Body of pancreas (tissue), 4 donors: ENCODE measurements at regions not wholly inside any gene's neighbourhood (a gene's known extent, or its start where the extent isn't known, plus 50 kb on each side); places are given as distances from the start of the nearest gene placed in this dataset.

Experiments used
- ATAC-seq: fragments of 150-250 bp; one replicate; pipeline ENCODE4 v1.9.1; 2016
- DNase-seq, 4 donors: peaks; one replicate each; pipeline ENCODE4 v3.0.0-alpha.2; 2019
- H3K27ac ChIP-seq, 4 donors: fragments of 200-600 bp; sonication (generic); 1 replicate in 3 of 4; 2 replicates in 1 of 4; pipeline versions ENCODE4 v1.5.1 to v1.6.1; 2016 to 2019; ENCODE audit warnings: mild to moderate bottlenecking in 1 of 4, mixed read lengths in 1 of 4, moderate library complexity in 1 of 4
- H3K27me3 ChIP-seq, 2 donors: fragments of 200-600 bp; sonication (generic); one replicate each; pipeline ENCODE4 v1.6.0; 2016; ENCODE audit warnings: mild to moderate bottlenecking in 1 of 2
- H3K36me3 ChIP-seq, 2 donors: fragments of 200-600 bp; sonication (generic); replicated peaks in 1 of 2; 2 replicates each; pipeline ENCODE4 v1.5.1; 2016; ENCODE audit warnings: low read depth in 2 of 2; ENCODE audit not compliant: insufficient read depth in 1 of 2
- H3K4me1 ChIP-seq: fragments of 200-600 bp; sonication (generic); one replicate; pipeline ENCODE4 v1.6.0; 2016
- H3K4me3 ChIP-seq, 2 donors: fragments of 200-600 bp; sonication (generic); 1 replicate in 1 of 2; 2 replicates in 1 of 2; pipeline ENCODE4 v1.5.1; 2016 to 2019
- H3K9me3 ChIP-seq, 3 donors: fragments of 200-600 bp; sonication (generic); 1 replicate in 2 of 3; 2 replicates in 1 of 3; pipeline ENCODE4 v1.5.1; 2016
- POLR2A ChIP-seq, 3 donors: fragments of 450-650 bp; IDR thresholded peaks; one replicate each; pipeline ENCODE4 v1.6.1; 2016; ENCODE audit warnings: antibody characterized with exemption in 3 of 3, mild to moderate bottlenecking in 2 of 3
- WGBS, 2 donors: methylation state at CpG; one replicate each; pipeline ENCODE4 v1.1.5; 2017; 5-methylcytosine and 5-hydroxymethylcytosine counted together
- intact Hi-C: fragments of 100-400 bp; cut with DNase I; formaldehyde crosslinking; loops from one replicate; pipeline ENCODE4 v1.15.1; 2023
- TF ChIP-seq, protein P1 (sequence below), 7 experiments: fragments of 450-650 bp in 4 of 7; fragments of 200-600 bp in 3 of 7; sonication (generic) in 3 of 7; IDR thresholded peaks; one replicate each; pipeline ENCODE4 v1.5.1; 2016 to 2019; ENCODE audit warnings: antibody characterized with exemption in 7 of 7

DNA sequence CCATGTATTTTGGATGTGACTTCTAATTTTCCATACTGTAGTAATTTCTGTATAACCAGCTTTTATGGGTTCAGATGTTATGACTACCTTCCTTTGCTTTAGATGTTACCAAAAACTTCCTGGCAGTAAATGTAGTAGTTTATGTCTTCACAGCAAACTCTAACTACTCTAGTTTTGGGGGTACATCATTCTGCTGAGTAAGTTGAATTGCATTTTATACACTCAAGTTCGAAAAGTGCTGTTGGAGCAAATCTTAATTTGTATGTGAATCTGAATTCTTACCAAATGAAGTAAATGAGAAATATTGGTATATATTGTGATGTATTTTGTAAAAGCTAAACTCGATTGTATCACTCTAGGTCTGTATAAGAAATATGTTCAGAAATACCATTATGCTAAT lies 728.3 kb upstream of the CDH8 start:
- no peaks in the 10 kb centered on the region for H3K9me3 ChIP-seq
- DNase-seq (no peak), ATAC-seq (no peak)
- intact Hi-C loops, result no loop called here
- no peaks in the 10 kb centered on the region for H3K27me3 ChIP-seq
- H3K27ac ChIP-seq, result no peak overlapping the region
- TF ChIP-seq POLR2A (IDR thresholded peaks at IDR 0.05), result no peak
- TF ChIP-seq, protein P1, sequence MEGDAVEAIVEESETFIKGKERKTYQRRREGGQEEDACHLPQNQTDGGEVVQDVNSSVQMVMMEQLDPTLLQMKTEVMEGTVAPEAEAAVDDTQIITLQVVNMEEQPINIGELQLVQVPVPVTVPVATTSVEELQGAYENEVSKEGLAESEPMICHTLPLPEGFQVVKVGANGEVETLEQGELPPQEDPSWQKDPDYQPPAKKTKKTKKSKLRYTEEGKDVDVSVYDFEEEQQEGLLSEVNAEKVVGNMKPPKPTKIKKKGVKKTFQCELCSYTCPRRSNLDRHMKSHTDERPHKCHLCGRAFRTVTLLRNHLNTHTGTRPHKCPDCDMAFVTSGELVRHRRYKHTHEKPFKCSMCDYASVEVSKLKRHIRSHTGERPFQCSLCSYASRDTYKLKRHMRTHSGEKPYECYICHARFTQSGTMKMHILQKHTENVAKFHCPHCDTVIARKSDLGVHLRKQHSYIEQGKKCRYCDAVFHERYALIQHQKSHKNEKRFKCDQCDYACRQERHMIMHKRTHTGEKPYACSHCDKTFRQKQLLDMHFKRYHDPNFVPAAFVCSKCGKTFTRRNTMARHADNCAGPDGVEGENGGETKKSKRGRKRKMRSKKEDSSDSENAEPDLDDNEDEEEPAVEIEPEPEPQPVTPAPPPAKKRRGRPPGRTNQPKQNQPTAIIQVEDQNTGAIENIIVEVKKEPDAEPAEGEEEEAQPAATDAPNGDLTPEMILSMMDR (IDR thresholded peaks at IDR 0.05), result no peak
- 40 to 46% methylated on average over 2 of the region's 2 CpGs for whole genome bisulfite sequencing, 2 donors
- H3K4me3 ChIP-seq, result no peak overlapping the region
- H3K4me1 ChIP-seq, result no peaks in the 10 kb centered on the region
- H3K36me3 ChIP-seq, result no peaks in the 10 kb centered on the region

DNA sequence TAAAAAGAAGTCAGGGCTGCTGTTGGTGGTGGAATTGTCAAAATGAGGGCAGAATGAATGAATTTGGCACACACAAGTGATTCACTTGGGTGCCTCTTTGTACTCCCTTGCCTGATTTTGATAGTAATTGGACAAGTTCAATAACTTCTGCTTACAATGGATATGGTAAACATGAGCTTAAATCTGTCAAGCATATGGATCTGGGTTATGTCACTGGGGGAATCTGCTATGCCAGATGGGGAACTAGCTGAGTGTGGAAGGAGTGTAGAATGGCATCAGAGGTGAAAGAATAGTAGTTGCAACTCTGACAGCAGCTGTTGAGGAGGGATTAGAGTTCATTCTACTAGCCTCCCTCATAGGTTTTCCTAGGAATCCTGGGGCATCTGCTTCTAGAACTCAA lies 724.2 kb upstream of the CDH8 start:
- no peaks in the 10 kb centered on the region for H3K36me3 ChIP-seq
- TF ChIP-seq, protein P1 (IDR thresholded peaks at IDR 0.05), result no peak
- no peak for TF ChIP-seq POLR2A (IDR thresholded peaks at IDR 0.05)
- H3K4me1 ChIP-seq, result no peaks in the 10 kb centered on the region
- intact Hi-C loops, result no loop called here
- no peaks in the 10 kb centered on the region for H3K27me3 ChIP-seq
- no peak overlapping the region for H3K27ac ChIP-seq
- ATAC-seq, result no peak
- DNase-seq, result no peak
- no peaks in the 10 kb centered on the region for H3K9me3 ChIP-seq
- H3K4me3 ChIP-seq, result no peak overlapping the region

DNA sequence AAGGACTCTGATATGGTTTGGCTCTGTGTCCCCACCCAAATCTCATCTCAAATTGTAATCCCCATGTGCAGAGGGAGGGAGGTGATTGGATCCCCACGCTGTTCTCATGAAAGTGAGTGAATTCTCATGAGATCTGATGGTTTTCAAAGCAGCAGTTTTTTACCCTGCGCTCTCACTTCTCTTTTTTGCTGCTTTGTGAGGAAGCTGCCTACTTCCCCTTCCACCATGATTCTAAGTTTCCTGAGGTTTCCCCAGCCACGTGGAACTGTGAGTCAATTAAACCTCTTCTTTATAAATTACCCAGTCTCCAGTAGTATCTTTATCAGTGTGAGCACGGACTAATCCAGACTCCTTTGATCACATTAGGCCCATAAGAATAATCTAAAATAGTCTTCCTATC lies 719.7 kb upstream of the CDH8 start:
- TF ChIP-seq, protein P1 (IDR thresholded peaks at IDR 0.05), result no peak
- no peaks in the 10 kb centered on the region for H3K9me3 ChIP-seq
- no peaks in the 10 kb centered on the region for H3K27me3 ChIP-seq
- DNase-seq (no peak), ATAC-seq (no peak)
- no peak overlapping the region for H3K4me3 ChIP-seq
- no peak overlapping the region for H3K27ac ChIP-seq
- 47 to 49% methylated on average over 4 of the region's 4 CpGs for WGBS, 2 donors
- intact Hi-C loops, result no loop called here
- H3K36me3 ChIP-seq, result no peaks in the 10 kb centered on the region
- H3K4me1 ChIP-seq, result no peaks in the 10 kb centered on the region

DNA sequence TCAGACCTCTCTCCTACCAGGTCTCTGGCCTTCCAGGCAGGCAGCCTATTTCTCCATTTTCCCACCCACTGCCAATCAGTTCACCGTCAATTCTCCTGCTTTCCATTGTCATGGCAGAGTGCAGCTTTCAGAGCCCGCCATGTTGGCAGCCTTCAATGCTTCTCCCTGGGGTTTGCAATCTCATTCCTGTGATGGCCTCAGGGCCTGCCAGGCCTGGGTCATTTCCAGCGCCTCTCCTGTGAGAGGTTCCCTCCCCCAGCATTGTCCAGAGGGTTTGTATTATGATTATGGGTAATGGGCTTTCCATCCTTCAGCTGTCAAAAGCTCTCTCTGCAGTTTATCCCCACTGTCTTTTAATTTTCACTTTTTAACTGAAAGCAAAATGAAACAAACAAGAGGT lies 716.6 kb upstream of the CDH8 start:
- H3K9me3 ChIP-seq, result no peaks in the 10 kb centered on the region
- WGBS, 2 donors, result 65 to 72% methylated on average over 3 of the region's 3 CpGs
- TF ChIP-seq, protein P1 (IDR thresholded peaks at IDR 0.05), result no peak
- TF ChIP-seq POLR2A (IDR thresholded peaks at IDR 0.05), result no peak
- no peak overlapping the region for H3K27ac ChIP-seq
- intact Hi-C loops, result no loop called here
- no peaks in the 10 kb centered on the region for H3K4me1 ChIP-seq
- H3K27me3 ChIP-seq, result no peaks in the 10 kb centered on the region
- H3K4me3 ChIP-seq, result no peak overlapping the region
- DNase-seq, result no peak
- ATAC-seq, result no peak
- H3K36me3 ChIP-seq, result no peaks in the 10 kb centered on the region

DNA sequence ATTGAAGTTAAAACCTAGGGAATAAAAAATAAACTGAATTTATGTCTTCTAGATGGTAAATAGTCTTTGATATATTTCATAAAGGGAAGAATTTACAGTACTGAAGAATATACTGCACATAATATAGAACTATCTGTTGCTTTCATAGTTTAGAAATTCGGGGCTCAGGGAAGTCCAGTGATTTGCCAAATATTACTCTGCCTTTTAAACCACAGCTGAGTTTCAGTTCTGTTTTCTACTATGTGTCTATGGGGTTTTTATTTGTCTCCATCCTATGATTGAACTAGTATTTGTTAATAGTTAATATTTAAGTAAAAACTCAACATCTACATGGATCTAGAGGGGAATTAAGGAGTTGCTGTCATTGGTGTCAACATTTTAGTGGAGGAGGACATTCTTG lies 715.0 kb upstream of the CDH8 start:
- Histone ChIP-seq H3K4me1 (no peaks in the 10 kb centered on the region), H3K27me3 (no peaks in the 10 kb centered on the region), H3K9me3 (no peaks in the 10 kb centered on the region), H3K27ac (no peak overlapping the region), H3K36me3 (no peaks in the 10 kb centered on the region), H3K4me3 (no peak overlapping the region)
- TF ChIP-seq POLR2A (IDR thresholded peaks at IDR 0.05), result no peak
- TF ChIP-seq, protein P1 (IDR thresholded peaks at IDR 0.05), result no peak
- intact Hi-C loops, result no loop called here
- DNase-seq (no peak), ATAC-seq (no peak)
- WGBS, 2 donors, result 32 to 49% methylated on average over 1 of the region's 1 CpG
